Astrocyte of the spinal cord (primary cell): ENCODE measurements at regions not wholly inside any gene's neighbourhood (a gene's known extent, or its start where the extent isn't known, plus 50 kb on each side); places are given as distances from the start of the nearest gene placed in this dataset.

Experiments used
- DNase-seq: peaks from one replicate; pipeline ENCODE4 v3.0.0; 2011; ENCODE audit warnings: low read depth, low spot score
- H3K4me3 ChIP-seq: 2 replicates; pipeline ENCODE4 v1.5.1; 2011; ENCODE audit warnings: low read depth, mild to moderate bottlenecking, low read length, moderate library complexity
- in situ Hi-C: cut with HindIII; loops from 2 replicates; pipeline ENCODE4 v1.10.0; 2017; ENCODE audit warnings: low sequenced_read_pairs
- TF ChIP-seq, protein P1 (sequence below): IDR thresholded peaks from 2 replicates; pipeline ENCODE4 v1.5.1; 2012; ENCODE audit warnings: low read depth, mild to moderate bottlenecking, low read length, inconsistent platforms

DNA sequence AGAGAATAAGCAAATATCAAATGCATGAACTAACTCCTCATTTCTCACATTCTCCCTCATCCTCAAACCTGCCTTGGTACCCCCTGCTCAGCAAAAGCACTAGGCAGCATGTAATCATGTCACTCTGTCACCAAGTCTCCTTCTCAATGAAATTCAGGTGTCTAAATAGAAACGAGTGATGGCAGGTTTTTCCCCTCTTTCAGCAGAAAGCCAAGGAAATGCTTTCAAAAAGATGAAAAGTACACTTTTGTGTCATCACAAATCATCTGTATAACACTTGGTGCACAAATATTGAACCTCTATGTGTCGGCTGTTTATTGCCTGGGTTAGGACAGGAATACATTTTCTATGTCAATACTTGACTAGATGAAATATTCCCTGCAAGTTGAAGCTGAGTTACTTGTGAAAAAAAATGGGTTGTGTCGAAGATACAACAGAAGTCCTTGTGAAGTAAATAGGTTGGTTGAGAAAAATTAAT lies 285.1 kb upstream of the MAGEB18 start:
- TF ChIP-seq, protein P1, sequence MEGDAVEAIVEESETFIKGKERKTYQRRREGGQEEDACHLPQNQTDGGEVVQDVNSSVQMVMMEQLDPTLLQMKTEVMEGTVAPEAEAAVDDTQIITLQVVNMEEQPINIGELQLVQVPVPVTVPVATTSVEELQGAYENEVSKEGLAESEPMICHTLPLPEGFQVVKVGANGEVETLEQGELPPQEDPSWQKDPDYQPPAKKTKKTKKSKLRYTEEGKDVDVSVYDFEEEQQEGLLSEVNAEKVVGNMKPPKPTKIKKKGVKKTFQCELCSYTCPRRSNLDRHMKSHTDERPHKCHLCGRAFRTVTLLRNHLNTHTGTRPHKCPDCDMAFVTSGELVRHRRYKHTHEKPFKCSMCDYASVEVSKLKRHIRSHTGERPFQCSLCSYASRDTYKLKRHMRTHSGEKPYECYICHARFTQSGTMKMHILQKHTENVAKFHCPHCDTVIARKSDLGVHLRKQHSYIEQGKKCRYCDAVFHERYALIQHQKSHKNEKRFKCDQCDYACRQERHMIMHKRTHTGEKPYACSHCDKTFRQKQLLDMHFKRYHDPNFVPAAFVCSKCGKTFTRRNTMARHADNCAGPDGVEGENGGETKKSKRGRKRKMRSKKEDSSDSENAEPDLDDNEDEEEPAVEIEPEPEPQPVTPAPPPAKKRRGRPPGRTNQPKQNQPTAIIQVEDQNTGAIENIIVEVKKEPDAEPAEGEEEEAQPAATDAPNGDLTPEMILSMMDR, result no peak
- H3K4me3 ChIP-seq, result no peak overlapping the region
- no peak for DNase-seq
- in situ Hi-C loops, result no loop called here

DNA sequence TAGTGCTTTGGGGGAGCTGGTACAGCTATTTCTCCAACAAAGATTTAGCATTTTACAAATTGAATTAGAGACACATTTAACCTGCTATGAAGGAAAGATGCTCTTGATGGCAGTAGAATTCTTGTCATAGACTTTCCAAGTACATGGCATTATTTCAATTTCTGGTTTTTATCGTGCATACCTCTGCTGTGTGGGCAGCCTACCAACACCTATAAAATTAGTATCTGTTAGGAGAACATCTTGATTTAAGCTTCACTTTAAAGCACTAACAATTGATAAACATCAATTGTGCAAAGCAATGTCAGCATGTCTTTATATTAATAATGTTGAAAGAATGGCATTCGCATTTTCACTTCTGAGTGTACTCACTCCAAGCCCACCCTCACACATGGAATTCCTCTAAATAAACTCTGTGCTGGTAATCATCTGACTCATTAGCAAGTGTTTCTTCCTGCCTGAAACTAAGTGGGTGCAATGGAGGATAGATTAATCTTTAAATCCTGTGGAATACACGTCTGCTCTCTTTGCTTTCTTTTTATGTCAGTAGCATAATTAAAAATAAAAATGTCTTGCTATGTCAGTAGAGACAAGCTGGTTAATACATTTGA lies 279.8 kb upstream of the MAGEB18 start:
- peak; percentile 17 for DNase-seq
- TF ChIP-seq, protein P1, result no peak
- in situ Hi-C loops, result no loop called here
- H3K4me3 ChIP-seq, result no peak overlapping the region

DNA sequence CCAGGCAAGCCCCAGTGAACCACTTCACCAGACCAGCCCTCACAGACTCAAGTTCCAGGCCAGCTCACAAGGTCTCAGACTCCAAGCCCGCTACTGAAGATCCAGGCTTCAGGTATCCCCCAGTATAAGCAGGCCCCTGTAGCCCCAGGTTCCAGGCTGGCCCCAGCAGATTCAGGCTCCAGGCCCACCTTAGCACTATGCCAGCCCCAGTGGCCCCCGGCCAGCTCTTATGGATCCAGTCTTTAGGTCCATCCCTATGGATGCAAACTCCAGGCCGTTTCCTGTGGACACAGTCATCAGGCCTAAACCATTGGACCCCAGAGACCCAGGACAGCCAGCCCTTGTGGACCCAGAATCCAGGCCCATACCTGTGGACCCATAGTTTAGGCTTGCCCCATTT lies 277.8 kb upstream of the MAGEB18 start:
- in situ Hi-C loops, result no loop called here
- no peak for DNase-seq
- TF ChIP-seq, protein P1, result no peak

DNA sequence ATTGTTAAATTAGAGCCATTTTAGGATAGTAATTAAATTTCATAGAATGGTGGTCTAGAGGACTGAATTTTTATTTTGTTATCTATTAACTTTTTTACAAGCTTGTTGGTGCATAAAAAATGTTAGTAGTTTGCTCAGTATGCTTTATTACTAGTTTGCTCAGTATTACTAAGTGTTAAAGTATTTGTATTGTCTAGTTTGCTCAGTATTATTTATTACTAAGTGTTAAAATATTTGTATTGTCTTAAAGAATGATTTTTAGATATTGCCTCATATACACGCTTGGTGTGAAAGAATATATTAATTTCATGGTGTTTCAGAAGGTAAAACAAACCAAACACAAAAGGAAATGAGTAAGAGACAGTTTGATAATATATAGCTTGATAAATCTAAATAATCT lies 268.4 kb upstream of the MAGEB18 start:
- H3K4me3 ChIP-seq, result no peak overlapping the region
- in situ Hi-C loops, result no loop called here
- no peak for DNase-seq
- TF ChIP-seq, protein P1, result no peak

More for the DNA sequence above, 277.8 kb upstream of the MAGEB18 start:
- H3K4me3 ChIP-seq, result no peak overlapping the region

DNA sequence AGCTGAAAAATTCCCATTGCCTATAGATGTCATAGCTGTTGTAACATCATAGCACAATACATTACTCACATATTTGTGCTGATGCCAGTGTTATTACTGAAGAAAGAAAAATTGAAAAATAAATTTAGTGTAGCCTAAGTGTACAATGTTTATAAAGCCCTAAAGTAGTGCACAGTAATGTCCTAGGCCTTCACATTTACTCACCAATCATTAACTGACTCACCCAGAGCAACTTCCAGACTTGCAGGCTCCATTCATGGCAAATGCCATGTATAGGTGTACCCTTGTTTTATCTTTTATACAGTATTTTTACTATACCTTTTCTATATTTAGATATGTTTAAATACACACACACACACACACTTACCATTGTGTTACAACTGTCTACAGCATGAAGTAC lies 265.4 kb upstream of the MAGEB18 start:
- TF ChIP-seq, protein P1, result no peak
- in situ Hi-C loops, result no loop called here
- no peak for DNase-seq
- H3K4me3 ChIP-seq, result no peak overlapping the region

DNA sequence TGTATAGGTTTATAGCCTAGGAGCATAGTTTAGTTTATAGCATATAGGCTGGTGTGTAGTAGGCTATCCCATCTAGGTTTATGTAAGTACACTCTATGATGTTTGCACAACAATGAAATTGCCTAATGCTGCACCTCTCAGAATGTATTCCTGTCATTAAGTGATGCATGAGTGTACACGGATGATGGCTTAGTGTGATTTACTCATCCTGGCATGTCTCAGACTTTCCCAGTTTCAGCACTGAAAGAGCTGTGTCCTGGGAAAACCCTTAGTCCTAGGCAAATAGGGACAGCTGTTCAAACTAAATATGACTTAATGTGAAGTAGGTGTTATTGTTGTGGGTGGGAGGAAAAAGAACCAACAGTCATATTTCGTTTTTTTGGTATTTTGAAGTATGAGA lies 264.9 kb upstream of the MAGEB18 start:
- TF ChIP-seq, protein P1, result no peak
- no peak overlapping the region for H3K4me3 ChIP-seq
- in situ Hi-C loops, result no loop called here
- no peak for DNase-seq
